ENCODE measurements at regions not wholly inside any gene's neighbourhood (a gene's known extent, or its start where the extent isn't known, plus 50 kb on each side); places are given as distances from the start of the nearest gene placed in this dataset.

- no peak for DNase-seq (ENCODE audit: low read depth, low spot score)
These were observed 1459.6 kb downstream of the MRPL39 start for GRCh38 chr21:24147674-24148073.

- DNase-seq (ENCODE audit: low read depth, low spot score) = no peak
These were observed 1476.2 kb downstream of the MRPL39 start for GRCh38 chr21:24131056-24131455.

- no peak for DNase-seq (ENCODE audit: low read depth, low spot score)
These were observed 1479.6 kb downstream of the MRPL39 start for GRCh38 chr21:24127651-24128050.

- DNase-seq (ENCODE audit: low read depth, low spot score) = no peak
These were observed 1483.5 kb downstream of the MRPL39 start for GRCh38 chr21:24123785-24124184.

GRCh38 chr21:24118738-24119459 is 1488.4 kb downstream of the MRPL39 start:
- DNase-seq (ENCODE audit: low read depth, low spot score) = no peak

GRCh38 chr21:24115141-24115540 is 1492.1 kb downstream of the MRPL39 start:
- no peak for DNase-seq (ENCODE audit: low read depth, low spot score)

- DNase-seq (ENCODE audit: low read depth, low spot score) = no peak
These were observed 1495.3 kb downstream of the MRPL39 start for GRCh38 chr21:24112020-24112419.

GRCh38 chr21:24110846-24111245 is 1496.4 kb downstream of the MRPL39 start:
- no peak for DNase-seq (ENCODE audit: low read depth, low spot score)

- no peak for DNase-seq (ENCODE audit: low read depth, low spot score)
These were observed 1510.1 kb downstream of the MRPL39 start for GRCh38 chr21:24097181-24097580.

GRCh38 chr21:24096651-24097050 is 1510.6 kb downstream of the MRPL39 start:
- no peak for DNase-seq (ENCODE audit: low read depth, low spot score)

- DNase-seq (ENCODE audit: low read depth, low spot score) = no peak
These were observed 1514.2 kb downstream of the MRPL39 start for GRCh38 chr21:24093032-24093431.

GRCh38 chr21:24076179-24076578 is 1531.1 kb downstream of the MRPL39 start:
- DNase-seq (ENCODE audit: low read depth, low spot score) = no peak

GRCh38 chr21:24055696-24056095 is 1551.6 kb downstream of the MRPL39 start:
- no peak for DNase-seq (ENCODE audit: low read depth, low spot score)

GRCh38 chr21:24050231-24050630 is 1557.0 kb downstream of the MRPL39 start:
- no peak for DNase-seq (ENCODE audit: low read depth, low spot score)

- DNase-seq (ENCODE audit: low read depth, low spot score) = no peak
These were observed 1560.3 kb downstream of the MRPL39 start for GRCh38 chr21:24046829-24047443.

GRCh38 chr21:24045775-24046215 is 1561.5 kb downstream of the MRPL39 start:
- DNase-seq (ENCODE audit: low read depth, low spot score) = no peak

- DNase-seq (ENCODE audit: low read depth, low spot score) = no peak
These were observed 1561.9 kb downstream of the MRPL39 start for GRCh38 chr21:24045373-24045772.

- DNase-seq (ENCODE audit: low read depth, low spot score) = no peak
These were observed 1564.6 kb downstream of the MRPL39 start for GRCh38 chr21:24042687-24043086.

GRCh38 chr21:24032709-24033232 is 1574.5 kb downstream of the MRPL39 start:
- no peak for DNase-seq (ENCODE audit: low read depth, low spot score)

GRCh38 chr21:24027396-24027795 is 1579.9 kb downstream of the MRPL39 start:
- no peak for DNase-seq (ENCODE audit: low read depth, low spot score)

GRCh38 chr21:24025101-24025500 is 1582.2 kb downstream of the MRPL39 start:
- DNase-seq (ENCODE audit: low read depth, low spot score) = no peak

- DNase-seq (ENCODE audit: low read depth, low spot score) = no peak
These were observed 1583.3 kb downstream of the MRPL39 start for GRCh38 chr21:24023936-24024335.

- DNase-seq (ENCODE audit: low read depth, low spot score) = no peak
These were observed 1583.9 kb downstream of the MRPL39 start for GRCh38 chr21:24023402-24023801.

Data from ELF-1 (cell line).